HL-60/S4 treated with retinoic acid at 250 ng/mL for 4 days and 3 days (cell line): ENCODE measurements at regions not wholly inside any gene's neighbourhood (a gene's known extent, or its start where the extent isn't known, plus 50 kb on each side); places are given as distances from the start of the nearest gene placed in this dataset.
"Not testable (repeated sequence)": the region's sequence is repeated elsewhere in the genome, so short reads cannot be mapped to it uniquely, and the experiment has no call there.

Experiments used
- in situ Hi-C: fragments of 300-500 bp; cut with MboI; formaldehyde crosslinking; loops from 2 replicates; pipeline ENCODE4 v1.7.0; 2022; ENCODE audit warnings: low sequenced_read_pairs

- in situ Hi-C loops, result no loop called here
Measured at GRCh38 chr6:134623401-134623800, 305.5 kb upstream of the SGK1 start.

- in situ Hi-C loops, result no loop called here
Measured at GRCh38 chr6:134622382-134623173, 304.7 kb upstream of the SGK1 start.

GRCh38 chr6:134621858-134622257 lies 303.9 kb upstream of the SGK1 start:
- in situ Hi-C loops, result no loop called here

GRCh38 chr6:134619789-134620188 lies 301.9 kb upstream of the SGK1 start:
- in situ Hi-C loops, result no loop called here

GRCh38 chr6:134619077-134619476 lies 301.2 kb upstream of the SGK1 start:
- in situ Hi-C loops, result no loop called here

GRCh38 chr6:134614606-134615485 lies 296.9 kb upstream of the SGK1 start:
- in situ Hi-C loops, result no loop called here

- in situ Hi-C loops, result not testable (repeated sequence)
Measured at GRCh38 chr6:134612128-134612527, 294.2 kb upstream of the SGK1 start.

- in situ Hi-C loops, result no loop called here
Measured at GRCh38 chr6:134610411-134610810, 292.5 kb upstream of the SGK1 start.

GRCh38 chr6:134609716-134610261 lies 291.9 kb upstream of the SGK1 start:
- in situ Hi-C loops, result no loop called here

GRCh38 chr6:134607411-134607810 lies 289.5 kb upstream of the SGK1 start:
- in situ Hi-C loops, result no loop called here

GRCh38 chr6:134605034-134605433 lies 287.1 kb upstream of the SGK1 start:
- in situ Hi-C loops, result no loop called here

- in situ Hi-C loops, result no loop called here
Measured at GRCh38 chr6:134604014-134604676, 286.2 kb upstream of the SGK1 start.

- in situ Hi-C loops, result no loop called here
Measured at GRCh38 chr6:134603561-134603960, 285.6 kb upstream of the SGK1 start.

GRCh38 chr6:134602123-134602522 lies 284.2 kb upstream of the SGK1 start:
- in situ Hi-C loops, result no loop called here

- in situ Hi-C loops, result no loop called here
Measured at GRCh38 chr6:134600671-134601070, 282.8 kb upstream of the SGK1 start.

- in situ Hi-C loops, result no loop called here
Measured at GRCh38 chr6:134599079-134599478, 281.2 kb upstream of the SGK1 start.

- in situ Hi-C loops, result no loop called here
Measured at GRCh38 chr6:134596191-134596590, 278.3 kb upstream of the SGK1 start.

GRCh38 chr6:134594881-134595280 lies 277.0 kb upstream of the SGK1 start:
- in situ Hi-C loops, result no loop called here

GRCh38 chr6:134593887-134594286 lies 276.0 kb upstream of the SGK1 start:
- in situ Hi-C loops, result no loop called here

GRCh38 chr6:134593442-134593841 lies 275.5 kb upstream of the SGK1 start:
- in situ Hi-C loops, result no loop called here

GRCh38 chr6:134593024-134593423 lies 275.1 kb upstream of the SGK1 start:
- in situ Hi-C loops, result no loop called here
